ENCODE measurements at regions not wholly inside any gene's neighbourhood (a gene's known extent, or its start where the extent isn't known, plus 50 kb on each side); places are given as distances from the start of the nearest gene placed in this dataset.
"Not testable (repeated sequence)": the region's sequence is repeated elsewhere in the genome, so short reads cannot be mapped to it uniquely, and the experiment has no call there.

GRCh38 chr10:65133652-65134051, 1612.5 kb downstream of the REEP3 start:
- DNase-seq (ENCODE audit: low read depth in 2 of 2), result no peak

GRCh38 chr10:65135508-65135907, 1614.3 kb downstream of the REEP3 start:
- no peak for DNase-seq (ENCODE audit: low read depth in 2 of 2)

- DNase-seq (ENCODE audit: low read depth in 2 of 2), result no peak
Observed at GRCh38 chr10:65142641-65143435, 1621.6 kb downstream of the REEP3 start.

DNA sequence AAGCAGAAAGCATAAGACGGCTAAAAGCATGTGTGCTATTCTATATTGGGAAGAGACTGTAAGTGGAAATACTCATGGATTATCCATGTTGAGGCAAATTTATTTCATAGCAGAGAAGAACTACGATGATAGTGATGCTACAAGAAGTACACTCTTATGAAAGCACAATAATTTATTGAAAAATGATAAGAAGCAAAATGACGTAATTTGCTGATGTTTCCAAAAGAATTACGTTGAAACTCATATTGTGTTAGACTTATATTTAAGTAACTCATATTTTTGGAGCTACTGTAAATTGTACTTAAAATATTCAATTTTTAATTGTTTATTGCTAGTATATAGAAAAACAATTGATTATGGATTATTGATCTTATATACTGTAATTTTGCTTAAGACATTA, 1622.5 kb downstream of the REEP3 start:
- no peak for DNase-seq (ENCODE audit: low read depth in 2 of 2)

GRCh38 chr10:65149878-65150277, 1628.7 kb downstream of the REEP3 start:
- no peak for DNase-seq (ENCODE audit: low read depth in 2 of 2)

GRCh38 chr10:65166272-65166671, 1645.1 kb downstream of the REEP3 start:
- no peak for DNase-seq (ENCODE audit: low read depth in 2 of 2)

DNA sequence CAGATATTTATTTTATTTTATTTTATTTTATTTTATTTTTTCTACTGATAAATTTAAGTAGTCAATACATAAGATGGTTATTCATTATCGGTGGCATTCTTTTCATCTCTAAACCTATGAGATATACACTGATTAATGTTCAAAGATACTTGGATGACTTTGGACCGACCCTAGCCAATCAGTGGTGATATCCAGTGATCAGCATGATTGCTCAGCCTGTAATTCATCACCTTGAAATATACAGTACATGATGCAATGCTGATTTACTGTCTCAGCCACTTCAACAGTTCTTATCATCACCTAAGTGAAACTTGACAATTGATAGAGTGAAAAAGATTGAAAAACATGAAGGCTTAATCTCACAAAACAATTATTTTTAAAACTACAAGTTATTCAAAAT, 1651.0 kb downstream of the REEP3 start:
- DNase-seq (ENCODE audit: low read depth in 2 of 2), result no peak

GRCh38 chr10:65176994-65177393, 1655.8 kb downstream of the REEP3 start:
- no peak for DNase-seq (ENCODE audit: low read depth in 2 of 2)

DNA sequence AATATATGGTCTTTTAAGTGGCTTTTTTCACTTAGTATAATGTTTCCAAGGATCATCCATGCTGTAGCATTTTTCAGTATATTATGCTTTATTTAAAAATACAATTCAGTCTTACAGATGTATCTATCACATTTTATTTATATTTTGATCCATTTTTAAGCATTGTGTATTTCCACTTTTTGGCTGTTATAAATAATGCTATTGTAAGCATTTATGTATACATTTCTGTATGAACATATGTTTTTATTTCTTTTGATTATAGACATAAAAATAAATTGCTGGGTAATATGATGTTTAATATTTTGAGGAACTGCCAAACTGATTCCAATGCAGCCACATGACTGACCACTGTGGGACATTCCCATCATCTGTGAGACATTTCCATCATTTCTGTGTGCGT, 1662.0 kb downstream of the REEP3 start:
- no peak for DNase-seq (ENCODE audit: low read depth in 2 of 2)

GRCh38 chr10:65186668-65187067, 1665.5 kb downstream of the REEP3 start:
- DNase-seq (ENCODE audit: low read depth in 2 of 2), result not testable (repeated sequence)

DNA sequence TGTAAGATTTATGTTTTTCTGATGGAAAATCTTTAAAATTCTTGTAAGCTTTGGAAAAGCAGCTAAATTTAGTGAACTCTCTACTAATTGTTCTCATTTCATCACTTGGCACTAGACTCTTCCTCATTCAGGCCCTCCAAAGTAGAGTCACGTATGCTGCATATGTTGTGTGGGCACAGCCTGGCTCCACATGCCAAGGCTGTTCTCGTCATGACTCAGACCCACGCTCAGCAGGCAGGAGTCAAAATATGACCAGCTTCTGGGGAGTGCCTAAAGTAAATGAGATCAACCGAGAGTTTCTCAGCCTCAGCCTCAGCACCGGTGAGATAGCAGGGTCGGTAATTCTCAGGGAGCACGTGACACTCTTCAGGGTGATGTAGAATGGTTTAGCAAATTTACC, 1672.9 kb downstream of the REEP3 start:
- DNase-seq (ENCODE audit: low read depth in 2 of 2), result no peak

GRCh38 chr10:65194555-65194954, 1673.4 kb downstream of the REEP3 start:
- DNase-seq (ENCODE audit: low read depth in 2 of 2), result no peak

DNA sequence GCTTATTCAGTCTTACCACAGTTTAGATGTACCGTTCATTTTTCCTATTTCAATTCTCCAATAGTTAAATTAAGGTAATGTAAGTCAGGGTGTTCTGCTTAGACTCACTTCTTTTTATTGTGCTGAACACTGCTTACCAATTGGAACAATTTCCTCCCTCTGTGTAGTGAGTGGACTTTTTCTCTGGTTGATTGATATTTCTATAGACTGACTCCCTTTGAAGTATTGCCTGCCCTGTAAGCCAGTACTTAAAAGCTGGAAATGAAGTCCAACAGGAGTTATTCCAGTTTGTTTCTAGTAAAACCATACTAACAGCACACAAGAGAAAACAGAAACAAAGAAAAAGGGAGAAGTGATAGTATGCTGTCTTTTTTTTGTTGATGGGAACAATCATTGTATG, 1674.9 kb downstream of the REEP3 start:
- DNase-seq (ENCODE audit: low read depth in 2 of 2), result no peak

DNA sequence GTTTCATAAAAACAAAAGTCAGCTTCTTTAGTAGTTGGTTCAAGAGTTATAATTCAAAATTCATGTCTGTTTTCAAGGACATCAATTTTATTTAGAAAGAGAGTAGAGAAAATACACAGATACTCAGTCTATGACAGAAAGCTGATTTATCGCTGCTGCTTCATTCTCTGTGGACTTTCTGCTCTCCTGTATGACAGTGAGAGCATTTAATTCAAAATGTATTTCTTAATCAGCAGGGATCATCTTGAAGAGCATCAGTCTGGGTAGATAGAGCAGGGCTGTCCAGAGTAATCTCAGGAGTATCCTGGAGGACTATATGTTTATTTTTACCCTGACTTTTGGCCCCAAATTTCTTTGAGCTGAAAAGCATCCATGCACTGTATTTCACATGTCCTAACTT, 1676.7 kb downstream of the REEP3 start:
- no peak for DNase-seq (ENCODE audit: low read depth in 2 of 2)

GRCh38 chr10:65201491-65201890, 1680.3 kb downstream of the REEP3 start:
- no peak for DNase-seq (ENCODE audit: low read depth in 2 of 2)

GRCh38 chr10:65204999-65205398, 1683.8 kb downstream of the REEP3 start:
- DNase-seq (ENCODE audit: low read depth in 2 of 2), result no peak

- DNase-seq (ENCODE audit: low read depth in 2 of 2), result no peak
Observed at GRCh38 chr10:65213170-65213569, 1692.0 kb downstream of the REEP3 start.

- DNase-seq (ENCODE audit: low read depth in 2 of 2), result no peak
Observed at GRCh38 chr10:65219444-65219843, 1698.2 kb downstream of the REEP3 start.

DNA sequence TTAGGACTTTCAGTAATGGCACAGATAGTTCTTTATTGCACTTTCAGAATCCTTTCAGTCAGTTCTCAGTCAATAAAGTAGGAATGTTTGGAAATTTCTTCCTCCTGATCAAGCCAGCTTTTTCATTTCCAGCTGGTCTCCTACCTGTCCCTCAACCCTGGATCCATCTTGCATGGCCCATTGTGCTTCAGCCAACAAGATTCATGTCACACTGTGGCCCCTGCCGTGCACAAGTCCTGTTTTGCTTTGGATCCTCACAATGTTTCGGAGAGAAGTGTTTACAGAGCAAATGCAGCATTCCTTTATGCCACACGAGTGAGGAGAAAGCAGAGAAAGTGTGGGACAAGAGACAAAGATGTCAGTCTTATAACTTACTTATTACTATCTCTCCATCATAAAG, 1694.7 kb upstream of the LRRTM3 start:
- DNase-seq (ENCODE audit: low read depth in 2 of 2), result no peak

DNA sequence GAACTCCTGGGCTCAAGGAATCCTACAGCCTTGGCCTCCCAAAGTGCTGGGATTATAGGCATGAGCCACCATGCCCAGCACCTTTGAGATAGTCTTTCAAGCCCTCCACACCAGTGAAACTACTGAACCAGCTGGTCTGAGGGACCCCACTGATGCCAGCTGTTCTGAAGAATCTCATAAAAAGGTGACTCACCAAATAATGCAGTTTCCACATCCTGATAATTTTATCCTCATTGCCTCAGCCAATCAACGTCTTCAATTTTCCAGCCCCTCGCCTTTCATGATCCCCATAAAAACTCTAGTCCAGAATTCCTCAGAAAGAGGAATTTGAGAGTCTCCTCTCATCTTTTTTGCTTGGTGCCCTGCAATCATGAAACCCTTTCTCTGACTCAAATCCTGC, 1691.6 kb upstream of the LRRTM3 start:
- no peak for DNase-seq (ENCODE audit: low read depth in 2 of 2)

DNA sequence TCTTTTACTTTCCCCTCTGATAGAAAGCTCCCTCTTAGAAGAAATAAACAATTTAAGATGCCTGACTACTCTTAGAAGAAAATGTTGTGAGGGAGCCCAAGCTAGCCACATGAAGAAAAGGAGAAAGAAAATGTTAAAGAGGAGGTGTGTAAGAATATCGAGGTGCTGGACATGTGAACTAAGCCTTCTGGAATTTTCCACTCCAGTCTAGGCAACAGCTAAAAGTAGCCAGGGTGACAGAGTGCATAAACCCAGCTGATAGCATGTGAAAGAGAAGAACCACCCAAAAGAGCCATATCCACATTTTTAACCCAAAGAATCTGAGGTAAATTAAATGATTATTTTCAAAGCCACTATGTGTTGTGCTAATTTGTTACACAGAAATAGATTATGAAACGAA, 1690.6 kb upstream of the LRRTM3 start:
- DNase-seq (ENCODE audit: low read depth in 2 of 2), result no peak

DNA sequence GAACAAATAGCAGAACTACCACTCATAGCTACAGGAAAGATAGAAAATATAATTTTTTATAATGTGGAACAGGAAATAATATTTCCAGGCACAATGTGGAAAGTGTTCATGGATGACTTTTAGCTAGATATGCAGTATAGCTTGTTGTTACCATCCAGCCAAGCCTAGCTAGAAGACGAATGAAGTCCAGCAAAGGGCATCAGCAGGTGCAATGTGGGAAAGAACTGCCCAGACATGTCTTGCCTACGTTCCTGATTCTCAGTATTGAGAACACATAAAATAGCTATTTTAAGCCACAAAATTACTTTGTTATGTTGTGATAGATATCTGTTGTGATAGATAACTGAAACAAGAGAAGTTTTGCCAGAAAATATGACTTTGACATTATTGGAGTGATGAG, 1690.0 kb upstream of the LRRTM3 start:
- DNase-seq (ENCODE audit: low read depth in 2 of 2), result no peak

DNA sequence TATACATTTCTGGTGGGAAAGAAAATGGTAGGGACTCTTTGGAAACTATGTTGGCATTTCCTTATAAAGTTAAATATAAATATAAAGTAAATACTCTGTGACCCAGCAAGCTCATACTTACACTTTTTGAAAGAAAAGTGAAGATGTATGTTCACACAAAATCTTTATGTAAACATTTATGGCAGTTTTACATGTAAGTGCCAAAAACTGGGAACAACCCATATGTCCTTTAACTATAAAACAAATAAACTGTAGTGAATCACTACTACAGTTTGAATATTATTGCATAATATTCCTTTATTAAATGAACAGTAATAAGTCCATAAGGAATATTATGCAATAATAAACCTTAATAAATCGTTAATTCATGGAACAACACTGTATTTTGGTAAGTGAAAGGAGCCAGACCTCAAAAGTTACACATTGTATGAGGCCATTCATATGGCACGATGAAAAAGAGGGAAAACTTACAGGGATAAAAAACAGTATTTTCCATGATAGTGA, 1660.3 kb upstream of the LRRTM3 start:
- no peak for DNase-seq (ENCODE audit: low read depth in 2 of 2)

DNA sequence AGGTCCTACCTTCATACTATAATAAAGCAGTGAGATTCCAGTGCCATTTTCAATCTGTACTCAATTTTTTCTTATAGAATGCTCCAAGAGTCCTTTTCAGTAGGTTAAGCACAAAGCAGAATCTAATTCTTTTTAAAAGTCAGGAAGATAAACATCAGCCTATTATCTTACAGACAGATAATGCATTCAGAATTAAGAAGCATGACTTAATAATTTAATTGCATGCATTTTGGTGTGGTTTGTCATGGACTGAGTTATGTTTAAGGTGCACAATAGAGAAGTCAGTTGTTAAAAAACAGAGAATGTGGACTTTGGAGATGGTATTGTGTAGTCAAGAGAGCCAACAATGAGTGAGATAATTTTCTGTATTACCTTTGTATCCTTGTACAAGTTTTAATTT, 1656.3 kb upstream of the LRRTM3 start:
- not testable (repeated sequence) for DNase-seq (ENCODE audit: low read depth in 2 of 2)

All from stimulated activated CD4-positive, alpha-beta T cell treated with anti-CD3 and anti-CD28 coated beads, Interleukin-1b, Interleukin-23, amount 100 ng/mL, for 1 hour (primary cell).